A549 (cell line): ENCODE measurements at regions not wholly inside any gene's neighbourhood (a gene's known extent, or its start where the extent isn't known, plus 50 kb on each side); places are given as distances from the start of the nearest gene placed in this dataset.

Experiments used
- ATAC-seq, 2 experiments: fragments of 200-7000 bp in 1 of 2; fragments of >200 bp in 1 of 2; cut with Nextera tagmentation in 1 of 2; cut with Tn5 transposase in 1 of 2; 3 replicates each; pipeline versions ENCODE4 v1.8.0 to v1.9.1; 2018 to 2020; ENCODE audit warnings: mild to moderate bottlenecking in 1 of 2, moderate library complexity in 1 of 2
- CTCF ChIA-PET: fragments of 300-600 bp; sonication (Branson Sonifier 250); formaldehyde crosslinking; extraction: SDS; loops from one replicate; lab custom pipeline; 2021; ENCODE audit warnings: antibody characterized with exemption, inconsistent platforms; lab: Yijun Ruan, JAX
- POLR2A ChIA-PET: fragments of 350-600 bp; formaldehyde crosslinking; extraction: SDS; loops from one replicate; lab custom pipeline; 2021; ENCODE audit warnings: antibody characterized with exemption, inconsistent platforms; lab: Yijun Ruan, JAX
- DNase-seq, 2 experiments: peaks; one replicate each; pipeline versions ENCODE4 v3.0.0 to v3.0.0-alpha.2; 2011 to 2016; ENCODE audit warnings: low read depth in 1 of 2, low spot score in 1 of 2
- FAIRE-seq: peaks from 2 replicates; lab custom pipeline; 2011; peaks lifted over from hg19 to GRCh38; lab: Jason Lieb, UNC
- H3K27ac ChIP-seq, 2 experiments: fragments of >200 bp; sonication (Bioruptor Twin); formaldehyde crosslinking; 3 replicates each; pipeline ENCODE4 v1.5.1; 2016 to 2017
- H3K4me1 ChIP-seq: fragments of >200 bp; sonication (Bioruptor Twin); formaldehyde crosslinking; 3 replicates; pipeline ENCODE4 v1.6.1; 2016
- H3K4me2 ChIP-seq: fragments of >200 bp; sonication (Bioruptor Twin); formaldehyde crosslinking; 3 replicates; pipeline ENCODE4 v1.6.1; 2016
- H3K4me3 ChIP-seq: fragments of >200 bp; sonication (Bioruptor Twin); formaldehyde crosslinking; 3 replicates; pipeline ENCODE4 v1.5.1; 2016
- H3K9me3 ChIP-seq: fragments of >200 bp; sonication (Bioruptor Twin); formaldehyde crosslinking; 3 replicates; pipeline ENCODE4 v1.6.1; 2016
- BHLHE40 ChIP-seq: IDR thresholded peaks from 2 replicates; pipeline ENCODE4 v1.6.1; 2012; ENCODE audit warnings: low read depth, low read length, inconsistent platforms
- CBX2 ChIP-seq: fragments of 200-600 bp; sonication (generic); IDR thresholded peaks from 2 replicates; pipeline ENCODE4 v1.6.1; 2016; ENCODE audit warnings: low read depth, mild to moderate bottlenecking, borderline replicate concordance
- CBX8 ChIP-seq: fragments of 200-600 bp; sonication (generic); IDR thresholded peaks from 2 replicates; pipeline ENCODE4 v1.6.1; 2016
- CEBPB ChIP-seq, 2 experiments: fragments of >200 bp in 1 of 2; sonication (Bioruptor Twin) in 1 of 2; formaldehyde crosslinking in 1 of 2; IDR thresholded peaks; 2 replicates each; pipeline ENCODE4 v1.6.1; 2012 to 2016
- CHD2 ChIP-seq: fragments of 150-350 bp; IDR thresholded peaks from 2 replicates; pipeline ENCODE4 v1.6.1; 2014; ENCODE audit warnings: low read length; ENCODE audit not compliant: partially characterized antibody
- CHD4 ChIP-seq: fragments of 200-600 bp; sonication (generic); IDR thresholded peaks from 2 replicates; pipeline ENCODE4 v1.6.1; 2016; ENCODE audit warnings: antibody characterized with exemption, mild to moderate bottlenecking, borderline replicate concordance
- EHMT2 ChIP-seq: fragments of 200-600 bp; sonication (generic); IDR thresholded peaks from 2 replicates; pipeline ENCODE4 v1.6.1; 2016; ENCODE audit warnings: antibody characterized with exemption, low read depth, mild to moderate bottlenecking, moderate library complexity
- ELK1 ChIP-seq: fragments of 150-350 bp; IDR thresholded peaks from 2 replicates; pipeline ENCODE4 v1.6.1; 2014; ENCODE audit warnings: low read depth, mild to moderate bottlenecking, low read length
- EP300 ChIP-seq, 2 experiments: fragments of >200 bp; sonication (Bioruptor Twin); formaldehyde crosslinking; IDR thresholded peaks; 2 replicates in 1 of 2; 3 replicates in 1 of 2; pipeline ENCODE4 v1.6.1; 2016 to 2017
- ESRRA ChIP-seq: fragments of 150-350 bp; IDR thresholded peaks from 2 replicates; pipeline ENCODE4 v1.6.1; 2014; ENCODE audit warnings: mild to moderate bottlenecking, low read length, borderline replicate concordance
- FOSB ChIP-seq: fragments of 250-450 bp; sonication (Bioruptor Pico); IDR thresholded peaks from 2 replicates; pipeline ENCODE4 v1.5.0; 2020; ENCODE audit warnings: mild to moderate bottlenecking, moderate library complexity
- FOXS1 ChIP-seq: fragments of 250-450 bp; sonication (Bioruptor Pico); IDR thresholded peaks from 2 replicates; pipeline ENCODE4 v1.5.0; 2020; ENCODE audit warnings: mild to moderate bottlenecking, moderate library complexity
- GATA3 ChIP-seq: IDR thresholded peaks from 2 replicates; pipeline ENCODE4 v1.6.1; 2012; ENCODE audit warnings: borderline replicate concordance
- HEYL ChIP-seq: fragments of 250-450 bp; sonication (Bioruptor Pico); IDR thresholded peaks from 2 replicates; pipeline ENCODE4 v1.8.0; 2021; ENCODE audit warnings: mild to moderate bottlenecking, moderate library complexity
- HOXA7 ChIP-seq: fragments of 250-450 bp; sonication (Bioruptor Pico); IDR thresholded peaks from 2 replicates; pipeline ENCODE4 v1.5.0; 2020; ENCODE audit warnings: mild to moderate bottlenecking, moderate library complexity
- HOXB13 ChIP-seq: fragments of 250-450 bp; sonication (Bioruptor Pico); IDR thresholded peaks from 2 replicates; pipeline ENCODE4 v1.5.0; 2020; ENCODE audit warnings: low read depth, mild to moderate bottlenecking, moderate library complexity
- HOXB5 ChIP-seq: fragments of 250-450 bp; sonication (Bioruptor Pico); IDR thresholded peaks from 2 replicates; pipeline ENCODE4 v1.5.0; 2020; ENCODE audit warnings: mild to moderate bottlenecking, moderate library complexity
- MAFK ChIP-seq: fragments of 450-650 bp; IDR thresholded peaks from 2 replicates; pipeline ENCODE4 v1.6.1; 2014; ENCODE audit not compliant: partially characterized antibody
- MAX ChIP-seq: IDR thresholded peaks from 2 replicates; pipeline ENCODE4 v1.6.1; 2012
- MAZ ChIP-seq: fragments of 150-350 bp; IDR thresholded peaks from 2 replicates; pipeline ENCODE4 v1.6.1; 2014; ENCODE audit warnings: antibody characterized with exemption, low read depth, low read length, borderline replicate concordance
- NFE2L2 ChIP-seq: fragments of 150-350 bp; conservative IDR thresholded peaks from 2 replicates; pipeline ENCODE4 v1.6.1; 2014; ENCODE audit warnings: low read length
- PBX3 ChIP-seq: IDR thresholded peaks from 2 replicates; pipeline ENCODE4 v1.6.1; 2012
- POLR2AphosphoS2 ChIP-seq: conservative IDR thresholded peaks from 2 replicates; pipeline ENCODE4 v1.6.1; 2012; ENCODE audit warnings: low read length, improper control_type of control experiment, inconsistent platforms
- RCOR1 ChIP-seq: fragments of 150-350 bp; IDR thresholded peaks from 2 replicates; pipeline ENCODE4 v1.6.1; 2014; ENCODE audit warnings: antibody characterized with exemption, low read length, low read depth
- RFX5 ChIP-seq: fragments of 450-650 bp; IDR thresholded peaks from 2 replicates; pipeline ENCODE4 v1.7.1; 2014; ENCODE audit warnings: antibody characterized with exemption, mild to moderate bottlenecking, moderate library complexity
- RNF2 ChIP-seq: fragments of 200-600 bp; sonication (generic); IDR thresholded peaks from 2 replicates; pipeline ENCODE4 v1.6.1; 2016; ENCODE audit warnings: low read depth, mild to moderate bottlenecking, antibody characterized with exemption, moderate library complexity, borderline replicate concordance
- WGBS: methylation state at CpG from one replicate; pipeline ENCODE4 v1.1.6; 2017; ENCODE audit errors: missing lambda C conversion rate; 5-methylcytosine and 5-hydroxymethylcytosine counted together
- TF ChIP-seq, protein P1 (sequence below): fragments of 200-600 bp; sonication (generic); IDR thresholded peaks from 2 replicates; pipeline ENCODE4 v1.6.1; 2016; ENCODE audit warnings: antibody characterized with exemption, mild to moderate bottlenecking, moderate library complexity
- TF ChIP-seq, protein P2 (sequence below): fragments of 250-450 bp; sonication (Bioruptor Pico); IDR thresholded peaks from 2 replicates; pipeline ENCODE4 v1.5.0; 2021; ENCODE audit warnings: mild to moderate bottlenecking, moderate library complexity, borderline replicate concordance

- ATAC-seq (no peak), FAIRE-seq (no peak), DNase-seq (no peak)
- Histone ChIP-seq H3K27ac (no peak overlapping the region), H3K4me2 (no peak overlapping the region), H3K4me1 (no peaks in the 10 kb centered on the region), H3K4me3 (no peak overlapping the region), H3K9me3 (no peaks in the 10 kb centered on the region)
- ChIA-PET POLR2A (no interaction called here), CTCF (no interaction called here)
- TF ChIP-seq HOXB13 (CRISPR knock-in tag) (no peak), CBX2 (no peak), CBX8 (no peak), CEBPB (IDR thresholded peaks at IDR 0.05) (no peak), FOSB (CRISPR knock-in tag) (no peak), RFX5 (no peak), POLR2AphosphoS2 (no peak), RNF2 (no peak), MAZ (no peak), HOXA7 (no peak), NFE2L2 (no peak), ELK1 (no peak), MAX (no peak), HOXB5 (CRISPR knock-in tag) (no peak), GATA3 (no peak)
- TF ChIP-seq, protein P1, sequence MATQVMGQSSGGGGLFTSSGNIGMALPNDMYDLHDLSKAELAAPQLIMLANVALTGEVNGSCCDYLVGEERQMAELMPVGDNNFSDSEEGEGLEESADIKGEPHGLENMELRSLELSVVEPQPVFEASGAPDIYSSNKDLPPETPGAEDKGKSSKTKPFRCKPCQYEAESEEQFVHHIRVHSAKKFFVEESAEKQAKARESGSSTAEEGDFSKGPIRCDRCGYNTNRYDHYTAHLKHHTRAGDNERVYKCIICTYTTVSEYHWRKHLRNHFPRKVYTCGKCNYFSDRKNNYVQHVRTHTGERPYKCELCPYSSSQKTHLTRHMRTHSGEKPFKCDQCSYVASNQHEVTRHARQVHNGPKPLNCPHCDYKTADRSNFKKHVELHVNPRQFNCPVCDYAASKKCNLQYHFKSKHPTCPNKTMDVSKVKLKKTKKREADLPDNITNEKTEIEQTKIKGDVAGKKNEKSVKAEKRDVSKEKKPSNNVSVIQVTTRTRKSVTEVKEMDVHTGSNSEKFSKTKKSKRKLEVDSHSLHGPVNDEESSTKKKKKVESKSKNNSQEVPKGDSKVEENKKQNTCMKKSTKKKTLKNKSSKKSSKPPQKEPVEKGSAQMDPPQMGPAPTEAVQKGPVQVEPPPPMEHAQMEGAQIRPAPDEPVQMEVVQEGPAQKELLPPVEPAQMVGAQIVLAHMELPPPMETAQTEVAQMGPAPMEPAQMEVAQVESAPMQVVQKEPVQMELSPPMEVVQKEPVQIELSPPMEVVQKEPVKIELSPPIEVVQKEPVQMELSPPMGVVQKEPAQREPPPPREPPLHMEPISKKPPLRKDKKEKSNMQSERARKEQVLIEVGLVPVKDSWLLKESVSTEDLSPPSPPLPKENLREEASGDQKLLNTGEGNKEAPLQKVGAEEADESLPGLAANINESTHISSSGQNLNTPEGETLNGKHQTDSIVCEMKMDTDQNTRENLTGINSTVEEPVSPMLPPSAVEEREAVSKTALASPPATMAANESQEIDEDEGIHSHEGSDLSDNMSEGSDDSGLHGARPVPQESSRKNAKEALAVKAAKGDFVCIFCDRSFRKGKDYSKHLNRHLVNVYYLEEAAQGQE, result no peak
- 8% methylated on average over 5 of the region's 6 CpGs for WGBS
These were observed 242.0 kb downstream of the PTGER3 start for GRCh38 chr1:70805641-70806040.

- 0% methylated on average over 1 of the region's 3 CpGs for WGBS
- POLR2A ChIA-PET, result no interaction called here
These were observed 240.4 kb downstream of the PTGER3 start for GRCh38 chr1:70807088-70807664.

GRCh38 chr1:70809069-70809468 is 238.5 kb downstream of the PTGER3 start:
- Histone ChIP-seq H3K9me3 (no peaks in the 10 kb centered on the region), H3K4me2 (no peak overlapping the region), H3K4me1 (no peaks in the 10 kb centered on the region), H3K27ac (no peak overlapping the region), H3K4me3 (no peak overlapping the region)
- ATAC-seq (no peak), FAIRE-seq (no peak), DNase-seq (no peak)
- 4% methylated on average over 2 of the region's 2 CpGs for WGBS
- ChIA-PET POLR2A (no interaction called here), CTCF (interaction anchor here (1.0 to 1.2 kb wide), 2 partner anchors 10 to 18 kb away, joined by 3 to 4 read pairs; no protein-coding TSS in a partner anchor)
- TF ChIP-seq RCOR1, result no peak
- TF ChIP-seq HOXB5 (CRISPR knock-in tag), result no peak
- TF ChIP-seq ESRRA, result no peak
- TF ChIP-seq POLR2AphosphoS2, result no peak
- TF ChIP-seq PBX3, result no peak
- no peak for TF ChIP-seq MAZ
- TF ChIP-seq EHMT2, result no peak
- TF ChIP-seq HOXB13 (CRISPR knock-in tag), result no peak
- TF ChIP-seq FOXS1 (CRISPR knock-in tag), result no peak
- TF ChIP-seq, protein P2, sequence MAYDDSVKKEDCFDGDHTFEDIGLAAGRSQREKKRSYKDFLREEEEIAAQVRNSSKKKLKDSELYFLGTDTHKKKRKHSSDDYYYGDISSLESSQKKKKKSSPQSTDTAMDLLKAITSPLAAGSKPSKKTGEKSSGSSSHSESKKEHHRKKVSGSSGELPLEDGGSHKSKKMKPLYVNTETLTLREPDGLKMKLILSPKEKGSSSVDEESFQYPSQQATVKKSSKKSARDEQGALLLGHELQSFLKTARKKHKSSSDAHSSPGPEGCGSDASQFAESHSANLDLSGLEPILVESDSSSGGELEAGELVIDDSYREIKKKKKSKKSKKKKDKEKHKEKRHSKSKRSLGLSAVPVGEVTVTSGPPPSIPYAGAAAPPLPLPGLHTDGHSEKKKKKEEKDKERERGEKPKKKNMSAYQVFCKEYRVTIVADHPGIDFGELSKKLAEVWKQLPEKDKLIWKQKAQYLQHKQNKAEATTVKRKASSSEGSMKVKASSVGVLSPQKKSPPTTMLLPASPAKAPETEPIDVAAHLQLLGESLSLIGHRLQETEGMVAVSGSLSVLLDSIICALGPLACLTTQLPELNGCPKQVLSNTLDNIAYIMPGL (CRISPR knock-in tag), result no peak
- TF ChIP-seq HEYL (CRISPR knock-in tag), result no peak
- no peak for TF ChIP-seq MAFK
- TF ChIP-seq CHD4, result no peak
- TF ChIP-seq BHLHE40, result no peak

More at GRCh38 chr1:70807088-70807664, 240.4 kb downstream of the PTGER3 start:
- no peaks in the 10 kb centered on the region for H3K4me1 ChIP-seq
- no peaks in the 10 kb centered on the region for H3K9me3 ChIP-seq
- no peak for DNase-seq
- no peak overlapping the region for H3K27ac ChIP-seq
- FAIRE-seq, result no peak
- no peak overlapping the region for H3K4me3 ChIP-seq
- TF ChIP-seq ESRRA (no peak), FOSB (CRISPR knock-in tag) (no peak), CHD2 (no peak), EP300 (IDR thresholded peaks at IDR 0.05) (no peak), MAFK (no peak), HEYL (CRISPR knock-in tag) (no peak)
- H3K4me2 ChIP-seq, result no peak overlapping the region
- CTCF ChIA-PET, result no interaction called here
- no peak for ATAC-seq
